Uterus (tissue), 3 donors: ENCODE measurements at regions not wholly inside any gene's neighbourhood (a gene's known extent, or its start where the extent isn't known, plus 50 kb on each side); places are given as distances from the start of the nearest gene placed in this dataset.

Source experiments
- DNase-seq, 2 donors: peaks; one replicate each; pipeline ENCODE4 v3.0.0-alpha.2; 2019 to 2020
- H3K27ac ChIP-seq, 2 donors: fragments of 200-600 bp; sonication (generic); 1 replicate in 1 of 2; 2 replicates in 1 of 2; pipeline ENCODE4 v1.5.1; 2016 to 2018
- H3K27me3 ChIP-seq, 2 donors: fragments of 200-600 bp; sonication (generic); one replicate each; pipeline ENCODE4 v1.5.1; 2018 to 2019; ENCODE audit warnings: control low read depth in 1 of 2
- H3K36me3 ChIP-seq, 2 donors: fragments of 200-600 bp; sonication (generic); one replicate each; pipeline ENCODE4 v1.5.1; 2019; ENCODE audit warnings: control low read depth in 1 of 2
- H3K4me1 ChIP-seq, 2 donors: fragments of 200-600 bp; sonication (generic); one replicate each; pipeline ENCODE4 v1.5.1; 2018 to 2019; ENCODE audit warnings: control low read depth in 1 of 2
- H3K4me3 ChIP-seq, 2 donors: fragments of 200-600 bp; sonication (generic); 1 replicate in 1 of 2; 2 replicates in 1 of 2; pipeline ENCODE4 v1.5.1; 2018 to 2019; ENCODE audit warnings: mild to moderate bottlenecking in 1 of 2
- H3K9me3 ChIP-seq, 2 donors: fragments of 200-600 bp; sonication (generic); one replicate each; pipeline ENCODE4 v1.5.1; 2019; ENCODE audit warnings: control low read depth in 1 of 2
- CTCF ChIP-seq, 4 experiments: fragments of 200-600 bp in 2 of 4; fragments of 450-650 bp in 2 of 4; sonication (generic) in 2 of 4; IDR thresholded peaks; one replicate each; pipeline ENCODE4 v1.5.1; 2016 to 2019; ENCODE audit warnings: antibody characterized with exemption in 4 of 4, mild to moderate bottlenecking in 2 of 4, moderate library complexity in 1 of 4
- POLR2A ChIP-seq, 2 donors: fragments of 450-650 bp; IDR thresholded peaks; one replicate each; pipeline ENCODE4 v1.6.1; 2016; ENCODE audit warnings: antibody characterized with exemption in 2 of 2, mild to moderate bottlenecking in 1 of 2, moderate library complexity in 1 of 2
- intact Hi-C: fragments of 100-400 bp; cut with DNase I; formaldehyde crosslinking; loops from one replicate; pipeline ENCODE4 v1.15.1; 2023; ENCODE audit warnings: low total_unique reads
- donor health status: DM: yes; HTN: yes; CAD: no.

- no peaks in the 10 kb centered on the region for H3K9me3 ChIP-seq
- H3K4me1 ChIP-seq, result no peaks in the 10 kb centered on the region
- DNase-seq, result no peak
- no peaks in the 10 kb centered on the region for H3K36me3 ChIP-seq
- TF ChIP-seq CTCF (IDR thresholded peaks at IDR 0.05) (no peak), POLR2A (IDR thresholded peaks at IDR 0.05) (no peak)
- no peak overlapping the region for H3K4me3 ChIP-seq
- no peak overlapping the region for H3K27ac ChIP-seq
- no peaks in the 10 kb centered on the region for H3K27me3 ChIP-seq
- intact Hi-C loops, result no loop called here
These were observed 62.6 kb downstream of the MIS18A start for GRCh38 chr21:32216293-32216692.

- Histone ChIP-seq H3K36me3 (no peaks in the 10 kb centered on the region), H3K27me3 (no peaks in the 10 kb centered on the region)
- TF ChIP-seq CTCF (IDR thresholded peaks at IDR 0.05) (no peak), POLR2A (IDR thresholded peaks at IDR 0.05) (no peak)
These were observed 63.6 kb downstream of the MIS18A start for GRCh38 chr21:32215306-32215685.

GRCh38 chr21:32214654-32215305 is 64.1 kb downstream of the MIS18A start:
- no peak for TF ChIP-seq CTCF (IDR thresholded peaks at IDR 0.05)
- H3K36me3 ChIP-seq, result no peaks in the 10 kb centered on the region
- H3K27ac ChIP-seq, result no peak overlapping the region
- no peaks in the 10 kb centered on the region for H3K4me1 ChIP-seq
- no peak overlapping the region for H3K4me3 ChIP-seq
- no peaks in the 10 kb centered on the region for H3K9me3 ChIP-seq
- H3K27me3 ChIP-seq, result no peaks in the 10 kb centered on the region
- intact Hi-C loops, result no loop called here
- DNase-seq, result no peak

More at GRCh38 chr21:32215306-32215685, 63.6 kb downstream of the MIS18A start:
- DNase-seq, result no peak
- intact Hi-C loops, result no loop called here
- H3K4me3 ChIP-seq, result no peak overlapping the region
- H3K9me3 ChIP-seq, result no peaks in the 10 kb centered on the region
- H3K4me1 ChIP-seq, result no peaks in the 10 kb centered on the region
- no peak overlapping the region for H3K27ac ChIP-seq

GRCh38 chr21:32212116-32212515 is 66.7 kb downstream of the MIS18A start:
- intact Hi-C loops, result no loop called here
- no peaks in the 10 kb centered on the region for H3K27me3 ChIP-seq
- H3K9me3 ChIP-seq, result no peaks in the 10 kb centered on the region
- TF ChIP-seq CTCF (IDR thresholded peaks at IDR 0.05), result no peak
- TF ChIP-seq POLR2A (IDR thresholded peaks at IDR 0.05), result no peak
- H3K27ac ChIP-seq, result no peak overlapping the region
- H3K36me3 ChIP-seq, result no peaks in the 10 kb centered on the region
- DNase-seq, result no peak
- H3K4me3 ChIP-seq, result no peak overlapping the region
- no peaks in the 10 kb centered on the region for H3K4me1 ChIP-seq

GRCh38 chr21:32211306-32211705 is 67.5 kb downstream of the MIS18A start:
- intact Hi-C loops, result no loop called here
- Histone ChIP-seq H3K27ac (no peak overlapping the region), H3K27me3 (no peaks in the 10 kb centered on the region), H3K36me3 (no peaks in the 10 kb centered on the region), H3K4me1 (no peaks in the 10 kb centered on the region), H3K9me3 (no peaks in the 10 kb centered on the region), H3K4me3 (no peak overlapping the region)
- DNase-seq, result no peak
- TF ChIP-seq CTCF (IDR thresholded peaks at IDR 0.05) (no peak), POLR2A (IDR thresholded peaks at IDR 0.05) (no peak)
